ENCODE measurements at regions not wholly inside any gene's neighbourhood (a gene's known extent, or its start where the extent isn't known, plus 50 kb on each side); places are given as distances from the start of the nearest gene placed in this dataset.

DNA sequence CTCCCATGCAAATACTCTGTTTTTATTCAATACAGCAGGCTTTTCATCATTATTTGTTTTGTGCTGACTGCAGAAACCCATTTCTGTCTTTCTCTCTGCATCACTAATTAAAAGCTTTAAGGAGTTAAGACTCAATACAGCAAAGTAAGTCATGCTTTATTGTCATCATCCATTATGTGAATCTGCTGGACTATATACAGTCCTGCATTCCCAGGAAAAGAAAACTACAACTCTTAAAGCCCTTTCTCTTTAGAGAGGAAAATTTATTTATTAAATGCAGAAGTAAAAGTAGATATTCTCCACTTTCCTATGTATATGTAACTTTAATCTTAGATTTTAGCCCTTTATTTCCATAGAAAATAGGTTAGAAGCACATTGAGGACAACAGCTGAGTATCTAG lies 706.6 kb upstream of the RGMB start:
- no peak overlapping the region for H2BK5ac ChIP-seq (ENCODE audit: low read depth, low read length)
- H3K79me2 ChIP-seq (ENCODE audit: control insufficient read depth in 1 of 2, insufficient read depth in 2 of 2, low read length in 2 of 2) = no peaks in the 10 kb centered on the region
- H3K9me3 ChIP-seq (ENCODE audit: insufficient read depth in 2 of 2, low read depth in 1 of 2, low read length in 1 of 2) = no peaks in the 10 kb centered on the region
- no peak overlapping the region for H3K14ac ChIP-seq (ENCODE audit: insufficient read length)
- H2BK20ac ChIP-seq (ENCODE audit: low read length) = no peak overlapping the region
- ChIA-PET POLR2A (ENCODE audit: partially characterized antibody) (no interaction called here), CTCF (ENCODE audit: partially characterized antibody) (no interaction called here)
- H4K5ac ChIP-seq (ENCODE audit: insufficient read length, low read depth, low read length) = no peak overlapping the region
- no peak for DNase-seq (ENCODE audit: low read depth in 1 of 2, low spot score in 2 of 2)
- no peak overlapping the region for H3K4me2 ChIP-seq (ENCODE audit: insufficient read depth in 1 of 2, low read depth in 2 of 2, low read length in 2 of 2)
- no peak overlapping the region for H3K18ac ChIP-seq (ENCODE audit: extremely low read depth, low read length)
- no peak overlapping the region for H2BK120ac ChIP-seq (replicated peaks; ENCODE audit: low read depth, low read length)
- H3K4ac ChIP-seq (replicated peaks; ENCODE audit: insufficient read length, low read depth, low read length) = no peak overlapping the region
- no peak overlapping the region for H3K4me3 ChIP-seq (ENCODE audit: extremely low read depth in 1 of 4, insufficient read depth in 2 of 4, low read depth in 3 of 4, low read length in 4 of 4)
- H3K9ac ChIP-seq (replicated peaks in 1 of 4; ENCODE audit: extremely low read depth in 1 of 4, low read depth in 3 of 4, low read length in 3 of 4) = no peak overlapping the region
- H3K27me3 ChIP-seq (replicated peaks in 1 of 4; ENCODE audit: control insufficient read depth in 3 of 4, extremely low read depth in 1 of 4, insufficient read depth in 3 of 4, low read length in 3 of 4) = no peaks in the 10 kb centered on the region
- no peak overlapping the region for H4K8ac ChIP-seq (ENCODE audit: extremely low read depth, insufficient read depth, low read length)
- H2BK15ac ChIP-seq (ENCODE audit: low read length) = no peak overlapping the region
- no peak overlapping the region for H2BK12ac ChIP-seq (ENCODE audit: low read depth, low read length)
- no peaks in the 10 kb centered on the region for H3K23me2 ChIP-seq (ENCODE audit: low read depth, low read length)
- no peak overlapping the region for H3K56ac ChIP-seq (replicated peaks; ENCODE audit: insufficient read length, low read depth, low read length)
- no peaks in the 10 kb centered on the region for H3K79me1 ChIP-seq (ENCODE audit: low read depth, low read length)
- H4K20me1 ChIP-seq (replicated peaks in 1 of 2; ENCODE audit: control insufficient read depth in 1 of 2, insufficient read depth in 2 of 2, low read length in 2 of 2) = no peaks in the 10 kb centered on the region
- H3K27ac ChIP-seq (ENCODE audit: low read depth, low read length) = no peak overlapping the region
- no peak for FAIRE-seq
- H2AK5ac ChIP-seq (ENCODE audit: low read depth, low read length) = no peak overlapping the region
- H3K36me3 ChIP-seq (ENCODE audit: control insufficient read depth in 2 of 4, insufficient read depth in 4 of 4, low read length in 3 of 4) = no peaks in the 10 kb centered on the region
- no peak overlapping the region for H2AFZ ChIP-seq (ENCODE audit: low read length)
- no peak overlapping the region for H4K91ac ChIP-seq (replicated peaks; ENCODE audit: insufficient read length, low read length)
- no peak overlapping the region for H3K23ac ChIP-seq (ENCODE audit: insufficient read length)
- no peaks in the 10 kb centered on the region for H3K4me1 ChIP-seq (replicated peaks in 1 of 4; ENCODE audit: control insufficient read depth in 3 of 4, insufficient read depth in 4 of 4, low read length in 3 of 4)
- no peak for TF ChIP-seq FOSL1 (IDR thresholded peaks at IDR 0.05; ENCODE audit: insufficient read depth, low read depth, low read length)
- no peak for TF ChIP-seq SP1 (IDR thresholded peaks at IDR 0.05; ENCODE audit: low read depth, low read length)

Measured in H1 (cell line).